Activated naive CD4-positive, alpha-beta T cell treated with Interleukin-2 at 50 U/mL for 16 hours (primary cell): ENCODE measurements at regions not wholly inside any gene's neighbourhood (a gene's known extent, or its start where the extent isn't known, plus 50 kb on each side); places are given as distances from the start of the nearest gene placed in this dataset.

Experiments used
- DNase-seq: peaks from one replicate; pipeline ENCODE4 v3.0.0-alpha.2; 2020

DNA sequence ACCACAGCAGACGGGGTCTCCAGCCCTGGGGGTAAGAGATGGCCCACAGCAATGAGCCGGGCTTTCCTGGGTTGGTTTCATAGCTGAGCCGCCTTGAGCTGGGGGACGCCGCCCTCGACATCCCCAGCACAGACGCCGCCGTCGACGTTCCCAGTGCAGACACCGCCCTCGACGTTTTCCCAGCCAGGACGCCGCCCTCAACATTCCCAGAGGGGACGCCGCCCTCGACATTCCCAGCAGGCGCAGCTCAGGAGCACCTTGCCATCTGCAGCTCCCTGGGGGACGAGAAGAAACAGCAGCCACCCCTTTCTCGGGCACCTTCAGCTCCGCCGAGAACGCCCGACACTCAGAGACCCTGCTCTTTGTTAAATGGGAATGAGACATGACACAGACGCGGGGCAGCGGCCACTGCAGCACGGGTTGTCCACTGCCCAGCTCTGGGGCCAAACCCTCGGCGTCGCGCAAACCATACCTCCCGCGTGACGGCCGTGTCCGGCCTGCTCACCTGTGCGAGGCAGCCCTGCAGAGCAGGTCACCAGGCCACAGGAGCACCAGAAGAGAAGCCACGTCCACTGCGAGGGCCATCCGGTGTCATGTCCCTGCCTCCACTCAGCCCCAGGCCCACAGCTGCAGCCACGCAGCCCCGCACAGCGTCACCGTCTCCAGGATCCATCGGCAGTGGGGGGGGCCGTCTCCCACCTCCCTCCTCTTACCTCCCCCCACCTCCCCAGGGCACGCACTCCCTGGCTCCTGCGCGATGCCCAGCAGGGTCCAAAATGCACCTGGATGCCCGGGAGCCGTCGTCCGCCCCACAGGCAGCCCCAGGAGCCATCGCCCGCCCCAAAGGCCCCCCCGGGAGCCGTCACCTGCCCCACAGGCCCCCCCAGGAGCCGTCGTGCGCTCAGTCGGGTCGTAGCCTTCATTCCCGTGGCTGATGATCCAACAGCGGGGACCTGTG is 77.4 kb upstream of the GALNT9 start:
- no peak for DNase-seq

DNA sequence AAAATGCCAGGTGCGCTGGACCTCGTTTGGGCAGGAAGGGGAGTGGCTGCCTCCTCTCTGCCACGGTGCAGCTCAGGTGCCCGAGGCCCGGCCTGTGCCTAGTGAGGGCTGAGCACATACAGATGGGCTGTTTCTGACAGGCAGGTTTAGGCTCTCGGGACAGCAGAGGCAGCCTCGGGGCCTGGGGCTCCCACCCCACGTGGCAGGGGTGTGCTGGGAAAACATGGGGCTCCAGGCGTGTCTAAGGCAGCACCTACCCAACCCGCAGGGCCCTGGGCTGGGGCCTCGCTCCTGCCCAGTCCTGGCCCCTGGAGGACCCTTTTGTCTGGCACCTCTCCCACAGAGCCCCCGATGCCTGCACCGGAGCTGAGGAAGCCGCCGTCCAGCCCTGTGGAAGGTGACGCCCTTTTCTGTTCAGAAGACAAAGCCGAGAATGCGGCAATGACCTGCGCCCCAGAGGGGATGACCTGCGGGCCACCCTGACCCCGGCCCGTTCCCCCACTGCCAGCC is 76.4 kb upstream of the GALNT9 start:
- DNase-seq: no peak

DNA sequence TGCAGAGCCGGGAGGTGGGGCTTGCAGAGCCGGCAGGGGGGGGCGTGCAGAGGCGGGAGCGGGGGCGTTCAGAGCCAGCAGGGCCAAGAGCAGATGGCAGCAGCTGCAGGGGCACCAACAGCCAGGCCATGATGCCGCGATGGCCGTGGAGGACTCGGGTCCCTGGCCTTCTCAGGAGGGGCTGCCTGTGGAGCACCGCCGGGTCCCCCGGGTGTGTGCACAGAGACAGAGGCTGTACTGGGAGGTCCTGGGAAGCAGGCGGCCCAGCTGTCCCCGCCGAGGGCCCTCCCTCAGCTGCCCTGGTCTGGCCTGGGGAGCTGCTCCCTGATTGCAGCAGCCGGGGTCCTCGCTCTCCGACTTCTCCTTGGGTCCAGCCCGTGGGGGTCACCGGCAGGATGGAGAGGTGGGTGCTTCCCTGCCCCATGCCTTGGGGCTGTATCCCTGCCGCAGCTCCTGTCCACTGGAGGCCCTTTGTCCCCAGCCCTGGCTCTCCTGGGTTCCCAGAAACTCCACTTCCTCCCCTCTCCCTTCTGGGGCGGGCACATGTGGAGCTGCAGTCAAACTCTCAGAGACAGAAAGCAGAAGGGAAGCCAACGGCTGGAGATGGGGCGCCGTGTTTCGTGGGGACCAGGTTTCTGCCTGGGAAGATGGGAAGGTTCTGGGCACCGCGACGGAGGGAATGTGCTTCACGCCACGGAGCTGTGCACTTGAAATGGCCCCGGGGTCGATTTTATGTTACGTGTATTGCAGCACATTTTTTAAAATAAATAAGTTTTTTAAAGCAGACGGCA is 75.8 kb upstream of the GALNT9 start:
- no peak for DNase-seq

DNA sequence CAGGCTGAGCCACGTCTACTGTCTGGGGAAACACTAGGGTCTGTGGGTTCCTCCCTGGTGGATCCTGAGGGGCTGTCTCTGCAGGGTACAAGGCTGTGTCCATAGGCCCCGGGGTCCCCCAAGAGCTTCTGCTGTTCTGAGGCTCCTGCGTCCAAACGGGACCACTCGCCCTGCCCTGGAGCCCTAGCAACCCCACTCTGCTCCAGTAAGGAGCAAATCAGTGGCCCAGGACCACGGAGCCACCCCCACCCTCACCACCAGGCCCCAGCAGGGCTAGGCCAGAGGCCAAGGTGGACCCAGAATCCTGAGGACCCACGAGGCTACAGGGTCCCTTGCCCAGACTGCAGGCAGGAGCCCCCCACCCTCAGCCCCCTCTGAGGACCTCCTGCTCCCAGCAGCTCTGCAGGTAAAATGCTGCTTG is 75.1 kb upstream of the GALNT9 start:
- no peak for DNase-seq

- no peak for DNase-seq
Measured at GRCh38 chr12:132403636-132404434, 74.4 kb upstream of the GALNT9 start.

GRCh38 chr12:132402831-132403416 is 73.5 kb upstream of the GALNT9 start:
- no peak for DNase-seq

GRCh38 chr12:132401982-132402381 is 72.6 kb upstream of the GALNT9 start:
- no peak for DNase-seq

DNA sequence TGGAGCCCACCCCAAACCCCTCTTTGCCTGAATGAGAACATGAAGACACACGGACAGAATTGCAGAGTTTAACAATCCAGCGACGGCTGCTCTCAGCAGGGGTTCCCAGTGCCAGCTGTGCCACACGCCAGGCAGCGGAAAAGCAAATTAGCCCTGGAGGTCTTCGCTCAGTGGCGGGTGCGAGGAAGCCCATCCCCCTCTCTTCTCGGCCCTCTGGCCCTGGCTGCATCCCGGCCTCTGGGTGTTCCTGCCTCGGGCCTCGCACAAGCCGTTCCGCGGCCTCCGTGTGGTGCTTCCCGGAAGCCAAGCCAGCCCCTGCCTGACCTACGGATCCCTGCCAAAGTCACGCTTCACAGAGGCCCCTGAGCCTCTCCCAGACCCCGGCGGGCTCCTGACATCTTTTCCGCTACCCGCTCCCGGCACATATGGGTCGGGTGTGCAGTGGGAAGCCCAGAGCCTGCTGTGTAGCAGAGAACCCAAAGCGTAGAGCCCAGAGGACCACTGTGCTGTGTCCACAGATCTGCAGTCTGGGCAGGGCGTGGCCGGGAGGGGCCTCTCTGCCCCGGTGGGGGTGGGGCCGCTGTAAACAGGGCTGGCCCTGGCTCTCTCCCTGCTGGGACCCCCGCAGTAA is 70.7 kb upstream of the GALNT9 start:
- DNase-seq: no peak

DNA sequence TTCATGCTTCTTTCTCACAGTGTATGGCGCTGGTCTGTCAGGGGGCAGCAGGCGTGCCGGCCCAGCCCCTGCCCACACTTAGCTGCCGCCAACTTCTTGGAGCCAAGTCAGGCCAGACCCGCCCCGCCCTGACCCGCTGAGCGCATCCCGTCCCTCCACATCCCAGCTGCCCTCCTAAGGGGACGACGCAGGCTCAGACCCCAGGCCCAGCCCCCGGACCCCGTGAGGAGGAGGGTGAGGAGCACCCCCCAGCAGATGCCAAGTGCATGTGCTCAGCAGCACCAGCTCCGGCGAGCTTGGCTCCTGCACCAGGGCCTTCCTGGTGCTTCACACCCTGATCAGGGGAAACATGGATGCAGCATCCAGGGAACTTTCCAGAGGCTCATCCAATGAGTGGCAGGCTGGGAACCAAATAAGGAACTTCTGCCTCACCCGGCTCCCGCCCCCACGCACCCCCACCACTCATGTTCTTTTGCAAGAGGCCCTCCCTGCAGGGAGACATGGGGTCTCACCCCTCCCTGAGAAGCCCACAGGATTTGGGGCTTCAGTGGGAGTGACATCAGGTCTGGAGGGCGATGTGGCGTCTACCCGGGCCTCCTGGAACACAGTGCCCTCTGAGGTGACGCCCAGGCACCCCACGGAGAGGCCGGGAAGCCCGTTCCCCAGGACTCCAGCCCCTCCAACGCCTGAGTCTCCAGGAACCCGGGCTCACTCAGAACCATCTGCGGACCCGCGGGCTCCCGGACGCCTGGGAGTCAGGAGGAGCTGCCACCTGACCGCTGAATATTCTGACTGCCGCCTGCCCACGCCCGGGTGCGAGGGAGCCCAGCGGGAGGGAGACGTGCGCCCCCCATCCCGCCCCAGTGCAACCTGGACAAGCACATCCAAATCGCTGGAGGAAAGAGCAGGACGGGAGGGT is 70.0 kb upstream of the GALNT9 start:
- DNase-seq: no peak

GRCh38 chr12:132398386-132398991 is 69.1 kb upstream of the GALNT9 start:
- no peak for DNase-seq

- no peak for DNase-seq
Measured at GRCh38 chr12:132397934-132398385, 68.6 kb upstream of the GALNT9 start.

DNA sequence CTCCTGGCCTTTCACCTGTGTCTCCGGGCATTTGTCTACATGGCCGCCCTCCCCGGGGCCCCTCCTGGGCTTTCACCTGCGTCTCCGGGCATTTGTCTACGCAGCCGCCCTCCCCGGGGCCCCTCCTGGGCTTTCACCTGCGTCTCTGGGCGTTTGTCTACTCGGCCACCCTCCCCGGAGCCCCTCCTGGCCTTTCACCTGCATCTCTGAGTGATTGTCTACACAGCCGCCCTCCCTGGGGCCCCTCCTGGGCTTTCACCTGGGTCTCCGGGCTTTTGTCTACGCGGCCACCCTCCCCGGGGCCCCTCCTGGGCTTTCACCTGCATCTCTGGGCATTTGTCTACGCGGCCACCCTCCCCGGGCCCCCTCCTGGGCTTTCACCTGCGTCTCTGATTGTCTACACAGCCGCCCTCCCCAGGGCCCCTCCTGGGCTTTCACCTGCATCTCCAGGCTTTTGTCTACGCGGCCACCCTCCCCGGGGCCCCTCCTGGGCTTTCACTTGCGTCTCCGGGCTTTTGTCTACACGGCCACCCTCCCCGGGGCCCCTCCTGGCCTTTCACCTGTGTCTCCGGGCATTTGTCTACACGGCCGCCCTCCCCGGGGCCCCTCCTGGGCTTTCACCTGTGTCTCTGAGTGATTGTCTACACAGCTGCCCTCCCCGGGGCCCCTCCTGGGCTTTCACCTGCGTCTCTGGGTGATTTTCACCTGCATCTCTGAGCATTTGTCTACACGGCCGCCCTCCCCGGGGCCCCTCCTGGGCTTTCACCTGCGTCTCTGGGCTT is 68.0 kb upstream of the GALNT9 start:
- no peak for DNase-seq

- DNase-seq: no peak
Measured at GRCh38 chr12:132396657-132397056, 67.3 kb upstream of the GALNT9 start.

DNA sequence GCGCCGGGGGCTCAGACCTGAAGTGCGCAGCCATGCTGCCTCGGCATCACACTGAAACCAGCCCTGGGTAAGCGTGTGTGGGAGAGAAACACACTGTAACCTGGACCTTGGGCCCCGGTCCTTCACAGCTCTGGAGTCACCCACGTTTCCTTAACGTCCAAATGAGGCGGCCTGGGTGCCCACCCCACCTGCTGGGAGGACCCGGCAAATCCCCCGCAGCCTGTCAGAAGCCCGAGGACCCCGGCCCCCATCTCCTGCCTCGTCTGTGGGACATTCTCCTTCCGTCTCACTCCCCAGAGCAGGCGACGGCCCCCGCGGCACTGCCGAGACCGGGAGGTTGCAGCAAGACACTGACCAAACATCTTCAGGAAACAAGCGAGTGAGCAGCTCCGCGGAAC is 66.5 kb upstream of the GALNT9 start:
- no peak for DNase-seq

- DNase-seq: no peak
Measured at GRCh38 chr12:132395192-132395907, 66.0 kb upstream of the GALNT9 start.

DNA sequence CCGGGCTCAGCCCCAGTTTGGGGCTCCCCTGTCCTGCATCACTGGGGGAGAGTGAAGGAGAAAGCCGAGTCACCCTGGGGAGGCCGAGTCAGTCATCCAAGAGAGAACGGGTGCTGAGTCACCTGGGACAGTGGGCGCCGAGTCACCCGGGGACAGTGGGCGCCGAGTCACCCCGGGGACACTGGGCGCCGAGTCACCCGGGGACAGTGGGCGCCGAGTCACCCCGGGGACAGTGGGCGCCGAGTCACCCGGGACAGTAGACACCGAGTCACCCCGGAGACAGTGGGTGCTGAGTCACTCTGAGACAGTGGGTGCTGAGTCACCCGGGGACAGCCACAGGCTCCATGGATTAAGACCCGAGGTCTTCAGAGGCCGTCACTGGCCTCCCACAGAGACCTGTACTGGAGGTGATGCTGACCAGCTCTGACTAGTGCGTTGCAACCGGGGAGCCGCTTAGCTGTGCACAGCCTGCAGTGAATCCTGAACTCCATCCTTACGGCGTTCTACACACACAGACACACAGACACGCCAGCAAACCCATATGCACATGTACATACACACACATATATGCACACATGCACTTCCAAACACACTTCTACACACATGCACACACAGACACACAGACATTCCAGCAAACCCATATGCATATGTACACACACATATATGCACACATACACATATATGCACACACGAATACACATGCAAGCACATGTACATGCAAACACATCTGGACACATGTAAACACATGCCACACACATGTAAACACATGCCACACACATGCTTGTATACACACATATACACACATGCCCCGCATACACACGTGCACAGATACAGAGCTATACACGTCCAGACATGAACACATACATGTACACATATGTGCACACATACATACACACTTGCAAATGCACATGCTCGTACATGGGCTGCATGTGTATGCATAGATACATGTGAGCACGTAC is 64.9 kb upstream of the GALNT9 start:
- peak; percentile 27 for DNase-seq

DNA sequence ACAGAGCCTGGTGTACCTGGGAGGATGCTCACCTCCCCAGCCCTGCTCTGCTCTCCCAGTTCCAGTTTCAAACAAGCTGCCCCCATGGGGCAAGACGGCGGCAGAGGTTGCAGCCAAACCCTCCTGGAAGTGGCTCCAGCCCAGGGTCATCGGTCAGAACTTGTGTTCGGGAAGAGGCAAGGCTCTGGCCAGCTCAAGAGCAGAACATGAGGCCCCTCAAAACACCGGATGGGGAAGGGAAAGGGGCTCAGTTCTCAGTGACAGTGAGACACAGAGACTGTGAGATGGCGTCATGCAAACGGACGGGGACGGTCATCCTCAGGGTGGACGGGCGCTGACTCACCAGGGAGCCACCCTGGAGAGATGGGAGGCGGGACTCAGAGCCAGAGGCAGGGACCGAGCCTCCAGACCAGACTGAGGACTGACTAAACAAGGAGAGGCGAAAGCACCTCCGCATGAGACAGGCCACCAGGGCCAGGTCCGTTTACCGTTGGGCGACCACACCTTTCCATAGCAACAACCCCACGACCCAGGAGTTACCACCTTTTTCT is 63.9 kb upstream of the GALNT9 start:
- no peak for DNase-seq
